Mammary epithelial cell (primary cell): ENCODE measurements at regions not wholly inside any gene's neighbourhood (a gene's known extent, or its start where the extent isn't known, plus 50 kb on each side); places are given as distances from the start of the nearest gene placed in this dataset.
"Not testable (repeated sequence)": the region's sequence is repeated elsewhere in the genome, so short reads cannot be mapped to it uniquely, and the experiment has no call there.

Source experiments
- CTCF ChIP-seq, 2 donors: IDR thresholded peaks in 1 of 2; conservative IDR thresholded peaks in 1 of 2; 2 replicates each; pipeline ENCODE4 v1.5.1; 2011 to 2012; ENCODE audit warnings: inconsistent platforms in 2 of 2, low read length in 2 of 2, mild to moderate bottlenecking in 2 of 2, control low read depth in 1 of 2, low read depth in 1 of 2; ENCODE audit not compliant: insufficient read depth in 1 of 2; ENCODE audit errors: extremely low read depth in 1 of 2
- EZH2 ChIP-seq: IDR thresholded peaks from 2 replicates; pipeline ENCODE4 v1.6.1; 2012; ENCODE audit warnings: low read length, inconsistent platforms, borderline replicate concordance

GRCh38 chr1:224031986-224032385 is 81.9 kb upstream of the FBXO28 start:
- not testable (repeated sequence) for TF ChIP-seq CTCF (conservative IDR thresholded peaks at IDR 0.05 in 1 of 2, IDR thresholded peaks at IDR 0.05 in 1 of 2; ENCODE audit: extremely low read depth in 1 of 2, insufficient read depth in 1 of 2, low read depth in 1 of 2, low read length in 2 of 2); EZH2
